H9 (cell line): ENCODE measurements at regions not wholly inside any gene's neighbourhood (a gene's known extent, or its start where the extent isn't known, plus 50 kb on each side); places are given as distances from the start of the nearest gene placed in this dataset.

Source experiments
- DNase-seq: peaks from one replicate; pipeline ENCODE4 v3.0.0-alpha.2; 2017
- H2AFZ ChIP-seq: one replicate; pipeline ENCODE4 v1.6.1; 2013; ENCODE audit warnings: mild to moderate bottlenecking, low read length, control low read depth, moderate library complexity
- H2AK5ac ChIP-seq: 2 replicates; pipeline ENCODE4 v1.6.1; 2013; ENCODE audit warnings: low read length, control low read depth, mixed read lengths; ENCODE audit not compliant: insufficient read length
- H2BK120ac ChIP-seq: one replicate; pipeline ENCODE4 v1.6.1; 2013; ENCODE audit warnings: low read depth, mild to moderate bottlenecking, low read length, control low read depth, inconsistent platforms; ENCODE audit not compliant: poor library complexity, severe bottlenecking
- H2BK12ac ChIP-seq: 2 replicates; pipeline ENCODE4 v1.6.1; 2013; ENCODE audit warnings: low read length, control low read depth, mixed read lengths, low read depth; ENCODE audit not compliant: insufficient read length
- H2BK15ac ChIP-seq: 2 replicates; pipeline ENCODE4 v1.6.1; 2013; ENCODE audit warnings: low read depth, low read length, control low read depth
- H2BK20ac ChIP-seq: one replicate; pipeline ENCODE4 v1.6.1; 2013; ENCODE audit warnings: low read depth, mild to moderate bottlenecking, low read length, control low read depth, inconsistent platforms; ENCODE audit not compliant: poor library complexity, severe bottlenecking
- H2BK5ac ChIP-seq: 2 replicates; pipeline ENCODE4 v1.6.1; 2013; ENCODE audit warnings: low read length, control low read depth, mixed read lengths; ENCODE audit not compliant: insufficient read length
- H3K14ac ChIP-seq: 2 replicates; pipeline ENCODE4 v1.6.1; 2013; ENCODE audit warnings: low read length, control low read depth; ENCODE audit not compliant: insufficient read depth
- H3K18ac ChIP-seq: 2 replicates; pipeline ENCODE4 v1.6.1; 2013; ENCODE audit warnings: low read depth, mild to moderate bottlenecking, mixed read lengths, low read length, control low read depth; ENCODE audit not compliant: insufficient read length
- H3K23ac ChIP-seq: 2 replicates; pipeline ENCODE4 v1.6.1; 2013; ENCODE audit warnings: low read length, control low read depth, mixed read lengths, low read depth; ENCODE audit not compliant: insufficient read length
- H3K23me2 ChIP-seq: 2 replicates; pipeline ENCODE4 v1.6.1; 2013; ENCODE audit warnings: low read depth, mild to moderate bottlenecking, mixed read lengths, low read length, control low read depth; ENCODE audit not compliant: insufficient read length, poor library complexity, severe bottlenecking
- H3K27ac ChIP-seq: 2 replicates; pipeline ENCODE4 v1.5.1; 2013; ENCODE audit warnings: low read length, control low read depth, mixed read lengths, low read depth; ENCODE audit not compliant: insufficient read length
- H3K27me3 ChIP-seq: 2 replicates; pipeline ENCODE4 v1.6.1; 2013; ENCODE audit warnings: low read length, control low read depth, inconsistent platforms; ENCODE audit not compliant: insufficient read depth
- H3K4ac ChIP-seq: 2 replicates; pipeline ENCODE4 v1.6.1; 2013; ENCODE audit warnings: low read depth, mild to moderate bottlenecking, control low read depth, inconsistent platforms, low read length, moderate library complexity
- H3K4me1 ChIP-seq: 2 replicates; pipeline ENCODE4 v1.6.1; 2013; ENCODE audit warnings: low read length, control low read depth, inconsistent platforms; ENCODE audit not compliant: insufficient read depth
- H3K4me2 ChIP-seq: 2 replicates; pipeline ENCODE4 v1.6.1; 2013; ENCODE audit warnings: low read length, control low read depth, mixed read lengths; ENCODE audit not compliant: insufficient read length, insufficient read depth
- H3K56ac ChIP-seq: 2 replicates; pipeline ENCODE4 v1.6.1; 2013; ENCODE audit warnings: low read depth, mild to moderate bottlenecking, mixed read lengths, low read length, control low read depth; ENCODE audit not compliant: insufficient read length
- H3K79me1 ChIP-seq: 2 replicates; pipeline ENCODE4 v1.6.1; 2013; ENCODE audit warnings: low read depth, mild to moderate bottlenecking, moderate library complexity, low read length, control low read depth, inconsistent platforms; ENCODE audit not compliant: insufficient read depth, poor library complexity, severe bottlenecking
- H3K79me2 ChIP-seq: 2 replicates; pipeline ENCODE4 v1.6.1; 2013; ENCODE audit warnings: low read length, control low read depth, inconsistent platforms; ENCODE audit not compliant: insufficient read depth
- H3K9ac ChIP-seq: 2 replicates; pipeline ENCODE4 v1.6.1; 2013; ENCODE audit warnings: low read length, control low read depth, mixed read lengths; ENCODE audit not compliant: insufficient read length; ENCODE audit errors: extremely low read depth
- H3K9me3 ChIP-seq: one replicate; pipeline ENCODE4 v1.6.1; 2013; ENCODE audit warnings: low read depth, low read length, inconsistent platforms; ENCODE audit not compliant: control insufficient read depth
- H3T11ph ChIP-seq: one replicate; pipeline ENCODE4 v1.6.1; 2013; ENCODE audit warnings: mild to moderate bottlenecking, low read length, control low read depth, inconsistent platforms
- H4K20me1 ChIP-seq: one replicate; pipeline ENCODE4 v1.6.1; 2013; ENCODE audit not compliant: control insufficient read depth, insufficient read length, insufficient read depth
- H4K5ac ChIP-seq: 2 replicates; pipeline ENCODE4 v1.6.1; 2013; ENCODE audit warnings: low read depth, mild to moderate bottlenecking, mixed read lengths, low read length, control low read depth; ENCODE audit not compliant: insufficient read length
- H4K8ac ChIP-seq: replicated peaks from 2 replicates; pipeline ENCODE4 v1.6.1; 2013; ENCODE audit warnings: low read length, control low read depth, mixed read lengths, low read depth; ENCODE audit not compliant: insufficient read length
- H4K91ac ChIP-seq: 2 replicates; pipeline ENCODE4 v1.6.1; 2013; ENCODE audit warnings: low read depth, mild to moderate bottlenecking, moderate library complexity, mixed read lengths, low read length, control low read depth; ENCODE audit not compliant: insufficient read length
- H3K27ac Mint-ChIP-seq, 3 experiments: 2 replicates in 2 of 3; 3 replicates in 1 of 3; pipeline ENCODE4 v1.8.0; 2020 to 2021; ENCODE audit warnings: mixed read lengths in 3 of 3, mild to moderate bottlenecking in 1 of 3, moderate library complexity in 1 of 3
- H3K27me3 Mint-ChIP-seq: 2 replicates; pipeline ENCODE4 v1.8.0; 2021; ENCODE audit warnings: low read depth, mild to moderate bottlenecking, moderate library complexity, mixed read lengths
- H3K36me3 Mint-ChIP-seq, 3 experiments: 2 replicates in 2 of 3; 3 replicates in 1 of 3; pipeline ENCODE4 v1.8.0; 2020 to 2021; ENCODE audit warnings: low read depth in 3 of 3, mixed read lengths in 3 of 3; ENCODE audit not compliant: insufficient read depth in 1 of 3
- H3K4me1 Mint-ChIP-seq, 2 experiments: 2 replicates each; pipeline ENCODE4 v1.8.0; 2020; ENCODE audit warnings: mixed read lengths in 2 of 2
- H3K4me3 Mint-ChIP-seq, 2 experiments: 2 replicates in 1 of 2; 3 replicates in 1 of 2; pipeline ENCODE4 v1.8.0; 2020 to 2021; ENCODE audit warnings: mild to moderate bottlenecking in 2 of 2, mixed read lengths in 2 of 2, moderate library complexity in 1 of 2
- H3K9me3 Mint-ChIP-seq, 2 experiments: 2 replicates in 1 of 2; 3 replicates in 1 of 2; pipeline ENCODE4 v1.8.0; 2020; ENCODE audit warnings: mild to moderate bottlenecking in 2 of 2, mixed read lengths in 2 of 2, moderate library complexity in 1 of 2
- CTCF ChIP-seq: fragments of 200-600 bp; sonication (generic); conservative IDR thresholded peaks from 3 replicates; pipeline ENCODE4 v1.8.0; 2021; ENCODE audit warnings: antibody characterized with exemption, mild to moderate bottlenecking
- WGBS: extraction: QIAGEN DNeasy Blood & Tissue Kit; methylation state at CpG from one replicate; pipeline ENCODE4 v1.1.7; 2013; ENCODE audit warnings: missing lambda C conversion rate, low lambda C conversion rate, mixed read lengths; ENCODE audit not compliant: insufficient read length; ENCODE audit errors: extremely low coverage; 5-methylcytosine and 5-hydroxymethylcytosine counted together

GRCh38 chr16:5850632-5851392 lies 753.2 kb upstream of the EEF2KMT start:
- Histone ChIP-seq H2BK15ac (no peak overlapping the region), H4K5ac (no peak overlapping the region), H2BK5ac (no peak overlapping the region), H3K56ac (no peak overlapping the region), H3K4ac (no peak overlapping the region), H3T11ph (no peak overlapping the region), H4K91ac (no peak overlapping the region), H3K23me2 (no peaks in the 10 kb centered on the region), H2BK12ac (no peak overlapping the region), H2BK120ac (no peak overlapping the region), H2AFZ (no peak overlapping the region), H3K9ac (no peak overlapping the region), H2AK5ac (no peak overlapping the region), H4K20me1 (no peaks in the 10 kb centered on the region), H3K27me3 (no peaks in the 10 kb centered on the region), H2BK20ac (no peak overlapping the region), H3K18ac (no peak overlapping the region), H3K4me1 (no peaks in the 10 kb centered on the region; the same call in 1 of the 2 replicates), H3K23ac (no peak overlapping the region), H3K14ac (no peak overlapping the region), H3K9me3 (no peaks in the 10 kb centered on the region), H3K79me1 (no peaks in the 10 kb centered on the region), H4K8ac (no peak overlapping the region), H3K27ac (no peak overlapping the region), H3K79me2 (no peaks in the 10 kb centered on the region), H3K4me2 (no peak overlapping the region)
- H3K9me3 Mint-ChIP-seq = no peaks in the 10 kb centered on the region
- H3K27me3 Mint-ChIP-seq = peaks cover 1% of the 10 kb centered on the region; the same call in 1 of the 2 replicates
- DNase-seq = no peak
- no peak overlapping the region; a peak in 1 of 7 replicates for H3K27ac Mint-ChIP-seq
- no CpG with 5 or more reads among the region's 16 CpGs for WGBS
- H3K4me1 Mint-ChIP-seq = peaks cover 0 to 2% of the 10 kb centered on the region in 2 experiments; a peak in 2 of 4 replicates
- no peaks in the 10 kb centered on the region for H3K36me3 Mint-ChIP-seq
- no peak for TF ChIP-seq CTCF
- H3K4me3 Mint-ChIP-seq = no peak overlapping the region
